Calu3 (cell line): ENCODE measurements at regions not wholly inside any gene's neighbourhood (a gene's known extent, or its start where the extent isn't known, plus 50 kb on each side); places are given as distances from the start of the nearest gene placed in this dataset.

Experiments
- BruUV-seq: library from RNA; stranded (reverse); fragments of 400-500 nt; replicated peaks from 2 replicates; lab custom pipeline; 2021; lab: Mats Ljungman, UMichigan
- CTCF ChIA-PET: fragments of 300-600 bp; sonication (Branson Sonifier 250); formaldehyde crosslinking; loops from one replicate; lab custom pipeline; 2022; ENCODE audit warnings: antibody characterized with exemption; lab: Charles Lee
- DNase-seq: peaks from one replicate; pipeline ENCODE4 v3.0.0; 2022
- H3K27ac Mint-ChIP-seq: one replicate; pipeline ENCODE4 v1.8.0; 2022; ENCODE audit warnings: mixed read lengths; ENCODE audit not compliant: unreplicated experiment
- H3K27me3 Mint-ChIP-seq: one replicate; pipeline ENCODE4 v1.8.0; 2022; ENCODE audit warnings: mixed read lengths; ENCODE audit not compliant: unreplicated experiment
- H3K36me3 Mint-ChIP-seq: one replicate; pipeline ENCODE4 v1.8.0; 2022; ENCODE audit warnings: mild to moderate bottlenecking, moderate library complexity, mixed read lengths; ENCODE audit not compliant: insufficient read depth, unreplicated experiment
- H3K4me1 Mint-ChIP-seq: one replicate; pipeline ENCODE4 v1.8.0; 2022; ENCODE audit warnings: mild to moderate bottlenecking, low read depth, mixed read lengths; ENCODE audit not compliant: unreplicated experiment
- H3K4me3 Mint-ChIP-seq: one replicate; pipeline ENCODE4 v1.8.0; 2022; ENCODE audit warnings: mild to moderate bottlenecking, low read depth, moderate library complexity, mixed read lengths; ENCODE audit not compliant: unreplicated experiment
- H3K9me3 Mint-ChIP-seq: one replicate; pipeline ENCODE4 v1.8.0; 2022; ENCODE audit warnings: low read depth, mixed read lengths; ENCODE audit not compliant: unreplicated experiment
- CTCF ChIP-seq: fragments of 200-600 bp; IDR thresholded peaks from one replicate; pipeline ENCODE4 v1.8.0; 2022; ENCODE audit warnings: antibody characterized with exemption; ENCODE audit not compliant: unreplicated experiment
- intact Hi-C: fragments of 100-400 bp; cut with micrococcal nuclease; formaldehyde crosslinking; loops from one replicate; pipeline ENCODE4 v1.10.0; 2022; ENCODE audit not compliant: unreplicated experiment

GRCh38 chr11:112847568-112847967 lies 113.7 kb upstream of the NCAM1 start:
- BruUV-seq = no TSS peak
- intact Hi-C loops = no loop called here
- H3K27me3 Mint-ChIP-seq = peaks cover 81% of the 10 kb centered on the region
- H3K4me3 Mint-ChIP-seq = no peak overlapping the region
- DNase-seq = no peak
- no peaks in the 10 kb centered on the region for H3K36me3 Mint-ChIP-seq
- no peaks in the 10 kb centered on the region for H3K9me3 Mint-ChIP-seq
- H3K4me1 Mint-ChIP-seq = no peaks in the 10 kb centered on the region
- no peak for TF ChIP-seq CTCF
- CTCF ChIA-PET = no interaction called here
- H3K27ac Mint-ChIP-seq = no peak overlapping the region

GRCh38 chr11:112852143-112852866 lies 108.9 kb upstream of the NCAM1 start:
- Mint-ChIP-seq H3K4me1 (no peaks in the 10 kb centered on the region), H3K36me3 (no peaks in the 10 kb centered on the region), H3K27me3 (peaks cover 76% of the 10 kb centered on the region), H3K9me3 (no peaks in the 10 kb centered on the region), H3K27ac (no peak overlapping the region), H3K4me3 (no peak overlapping the region)
- no TSS peak for BruUV-seq
- CTCF ChIA-PET = no interaction called here
- DNase-seq = no peak
- intact Hi-C loops = no loop called here
- TF ChIP-seq CTCF = no peak

- no TSS peak for BruUV-seq
- Mint-ChIP-seq H3K4me1 (no peaks in the 10 kb centered on the region), H3K9me3 (no peaks in the 10 kb centered on the region), H3K4me3 (no peak overlapping the region), H3K27ac (no peak overlapping the region), H3K36me3 (no peaks in the 10 kb centered on the region), H3K27me3 (peaks cover 82% of the 10 kb centered on the region)
- intact Hi-C loops = no loop called here
- CTCF ChIA-PET = no interaction called here
- no peak for DNase-seq
- TF ChIP-seq CTCF = no peak
These were observed 105.1 kb upstream of the NCAM1 start for GRCh38 chr11:112856133-112856532.

- Mint-ChIP-seq H3K27me3 (peaks cover 80% of the 10 kb centered on the region), H3K9me3 (no peaks in the 10 kb centered on the region), H3K27ac (no peak overlapping the region), H3K4me3 (no peak overlapping the region), H3K4me1 (no peaks in the 10 kb centered on the region), H3K36me3 (no peaks in the 10 kb centered on the region)
- no peak for TF ChIP-seq CTCF
- CTCF ChIA-PET = no interaction called here
- intact Hi-C loops = no loop called here
- BruUV-seq = no TSS peak
- DNase-seq = no peak
These were observed 104.6 kb upstream of the NCAM1 start for GRCh38 chr11:112856591-112856990.
